Activated CD4-positive, CD25-positive, alpha-beta regulatory T cell treated with anti-CD3 and anti-CD28 coated beads, Interleukin-2, amount 50 U/mL, for 24 hours (primary cell): ENCODE measurements at regions not wholly inside any gene's neighbourhood (a gene's known extent, or its start where the extent isn't known, plus 50 kb on each side); places are given as distances from the start of the nearest gene placed in this dataset.

ENCODE experiments used
- ATAC-seq, 2 donors: fragments of 150-1000 bp; cut with Tn5 transposase; one replicate each; pipeline ENCODE4 v1.10.0; 2021; ENCODE audit warnings: mild to moderate bottlenecking in 1 of 2, moderate library complexity in 1 of 2

GRCh38 chr12:18905134-18905533, 167.2 kb downstream of the CAPZA3 start:
- ATAC-seq, result no peak

GRCh38 chr12:18906395-18906794, 168.5 kb downstream of the CAPZA3 start:
- ATAC-seq, result no peak

- no peak for ATAC-seq
These were observed 169.2 kb downstream of the CAPZA3 start for GRCh38 chr12:18907127-18907526.

DNA sequence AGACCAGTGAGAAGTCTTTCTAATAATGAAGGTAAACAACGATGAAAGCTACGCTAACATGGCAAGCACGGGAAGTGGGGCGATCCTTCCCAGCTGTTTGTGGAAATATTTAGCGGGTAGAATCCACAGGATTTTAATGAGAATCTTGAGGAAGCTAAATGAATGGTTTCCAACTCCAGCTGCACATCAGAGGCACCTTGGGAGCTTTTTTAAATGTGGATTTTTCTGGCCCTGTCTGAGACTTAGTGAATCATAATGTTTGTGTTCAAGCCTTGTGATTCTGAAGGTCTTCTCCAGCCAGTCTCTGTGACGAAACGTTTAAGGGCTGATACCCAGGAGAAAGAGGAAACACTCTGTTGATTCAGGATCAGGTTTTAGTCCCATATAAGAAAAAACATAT, 169.8 kb downstream of the CAPZA3 start:
- no peak for ATAC-seq

- no peak for ATAC-seq
These were observed 170.3 kb downstream of the CAPZA3 start for GRCh38 chr12:18908191-18908590.

- ATAC-seq, result no peak
These were observed 182.1 kb downstream of the CAPZA3 start for GRCh38 chr12:18919871-18920511.

DNA sequence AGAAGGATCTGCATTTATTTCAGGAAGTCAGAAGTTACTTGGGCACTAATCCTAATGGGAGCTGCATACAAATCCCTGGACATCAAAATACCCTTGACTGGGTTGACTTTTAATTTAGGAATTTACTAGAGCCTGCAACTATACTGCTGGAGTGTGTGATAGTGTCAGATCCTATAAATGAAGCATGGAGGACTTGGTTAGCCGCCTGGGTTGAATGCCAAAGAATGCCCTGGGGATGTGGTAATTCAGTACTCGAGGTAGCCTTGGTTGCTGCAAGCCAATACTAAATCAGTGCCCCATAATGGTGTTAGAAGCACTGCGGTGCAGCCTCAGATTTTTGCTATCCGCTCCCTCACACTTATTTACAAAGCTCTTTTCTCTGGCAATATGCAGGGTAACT, 184.9 kb downstream of the CAPZA3 start:
- ATAC-seq, result no peak

DNA sequence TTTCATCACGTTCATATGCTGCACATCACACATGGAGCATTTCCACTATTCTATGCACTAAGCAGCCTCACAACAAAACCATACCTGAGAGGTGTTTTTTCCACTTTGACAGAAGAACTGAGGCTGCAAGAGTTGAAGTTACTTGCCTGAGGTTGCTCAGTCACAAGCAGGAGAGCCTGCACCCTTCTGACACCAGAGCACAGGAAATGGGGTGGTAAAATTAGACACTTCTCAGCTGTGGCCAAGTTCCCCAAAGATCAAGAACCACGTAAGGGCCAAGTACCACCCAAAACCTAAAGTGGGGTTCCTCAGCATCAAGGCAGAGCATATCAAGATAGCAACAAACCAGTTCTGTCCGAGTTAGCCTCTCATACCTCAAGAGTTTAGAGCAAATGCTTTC, 185.8 kb downstream of the CAPZA3 start:
- ATAC-seq, result no peak

- no peak for ATAC-seq
These were observed 188.3 kb downstream of the CAPZA3 start for GRCh38 chr12:18926188-18926587.

- no peak for ATAC-seq
These were observed 194.3 kb downstream of the CAPZA3 start for GRCh38 chr12:18932211-18932610.

DNA sequence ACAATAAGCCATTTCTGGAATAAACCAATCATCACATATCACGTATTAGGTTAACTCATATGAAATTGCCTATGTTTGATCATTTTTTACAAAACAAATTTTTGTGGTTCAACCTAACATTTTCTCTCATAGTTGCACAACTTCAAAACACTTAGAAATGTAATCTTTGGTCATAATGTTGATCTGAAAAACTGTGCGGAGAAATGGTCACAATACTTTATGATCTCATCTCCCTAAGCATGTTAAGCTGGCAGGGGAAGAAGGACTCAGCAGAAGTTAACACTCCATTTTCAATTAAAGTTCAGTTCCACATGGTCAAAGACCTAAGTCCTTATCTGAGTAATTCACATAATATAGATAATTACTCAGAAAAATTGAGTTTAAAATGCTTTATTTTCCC, 194.8 kb downstream of the CAPZA3 start:
- no peak for ATAC-seq

DNA sequence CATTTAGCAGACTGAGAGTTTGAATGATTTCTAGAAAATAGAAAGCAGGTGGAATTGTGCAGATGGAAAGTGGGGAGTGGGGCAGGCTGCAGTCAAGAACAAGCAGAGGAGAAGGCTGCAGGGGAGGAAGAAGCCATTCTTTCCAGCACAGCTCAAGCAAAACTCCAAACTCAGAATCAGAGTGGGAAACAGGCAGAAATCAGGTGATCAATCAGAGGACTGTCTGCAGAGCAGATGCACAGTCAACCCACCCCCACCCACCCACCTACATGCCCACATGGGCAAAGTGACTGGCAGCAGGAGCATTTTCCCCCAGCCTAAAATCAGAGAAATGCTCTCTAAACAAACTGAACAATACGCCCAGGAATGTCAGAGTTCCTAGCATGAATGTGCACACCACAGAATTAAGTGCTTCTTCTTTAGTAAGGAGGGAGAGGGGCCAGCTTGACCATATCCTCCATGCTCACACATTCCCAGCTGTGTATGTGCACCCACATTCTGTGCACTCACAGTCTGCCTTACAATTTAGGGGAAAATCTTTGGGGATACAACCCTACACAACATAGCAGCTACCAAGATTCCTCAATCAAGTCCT, 194.1 kb upstream of the PLEKHA5 start:
- ATAC-seq, result no peak

- no peak for ATAC-seq
These were observed 190.5 kb upstream of the PLEKHA5 start for GRCh38 chr12:18939051-18939450.

- ATAC-seq, result no peak
These were observed 186.9 kb upstream of the PLEKHA5 start for GRCh38 chr12:18942669-18943068.

DNA sequence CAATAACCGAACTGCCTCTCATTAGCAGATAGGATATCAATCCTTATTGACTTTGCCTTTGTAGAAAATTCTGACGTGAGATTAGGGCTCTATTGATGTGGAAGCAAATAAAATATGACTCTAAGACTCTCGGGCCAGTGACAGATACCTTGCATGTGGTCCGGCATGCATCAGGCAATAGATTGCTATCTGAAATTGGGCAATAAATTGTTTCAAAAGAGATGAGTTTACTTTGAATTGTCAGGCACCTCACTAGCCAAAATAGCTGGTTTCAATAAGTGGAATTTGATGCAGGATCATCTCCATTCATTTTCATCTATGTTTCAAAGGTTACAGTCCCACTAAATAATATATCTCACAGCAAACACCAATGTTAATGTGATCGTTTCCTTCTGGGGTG, 186.3 kb upstream of the PLEKHA5 start:
- no peak for ATAC-seq

DNA sequence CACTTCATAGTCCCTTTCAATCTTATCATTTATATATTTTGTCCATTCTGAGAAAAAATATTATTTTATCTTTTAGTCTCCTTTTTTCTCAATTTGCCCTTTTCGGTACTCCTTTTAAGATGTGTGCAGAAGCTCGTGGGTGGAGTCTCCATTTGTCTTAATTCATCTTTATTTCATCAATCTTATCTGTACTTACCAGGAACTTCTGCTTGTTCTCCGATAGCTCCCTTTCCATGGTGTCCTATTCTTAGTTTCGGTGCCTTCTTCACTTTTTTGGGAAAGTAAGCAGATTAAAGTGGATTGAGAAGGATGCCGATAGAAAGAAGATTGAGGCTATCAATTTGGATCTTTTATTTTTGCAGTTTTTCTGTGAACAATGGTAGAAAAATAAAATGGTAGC, 183.4 kb upstream of the PLEKHA5 start:
- ATAC-seq, result no peak

DNA sequence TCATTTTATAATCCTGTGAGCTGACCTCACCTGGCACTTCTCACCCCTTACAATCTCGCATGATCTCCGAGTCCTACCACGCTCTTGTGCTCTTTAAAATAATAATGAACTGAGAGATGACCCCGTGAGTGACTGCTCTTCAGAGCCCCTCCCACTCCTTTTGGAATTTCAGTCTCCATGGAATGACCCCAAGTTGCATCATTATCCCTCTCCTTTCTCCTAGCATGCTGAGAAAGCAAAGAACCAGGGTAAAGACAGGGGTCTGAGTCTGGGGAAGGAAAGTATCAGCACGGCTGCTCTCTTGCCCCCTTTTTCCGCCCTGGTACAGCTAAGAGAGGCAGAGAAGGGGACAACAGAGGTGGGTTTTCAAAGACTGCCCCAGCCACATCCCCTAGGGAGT, 178.3 kb upstream of the PLEKHA5 start:
- no peak for ATAC-seq

DNA sequence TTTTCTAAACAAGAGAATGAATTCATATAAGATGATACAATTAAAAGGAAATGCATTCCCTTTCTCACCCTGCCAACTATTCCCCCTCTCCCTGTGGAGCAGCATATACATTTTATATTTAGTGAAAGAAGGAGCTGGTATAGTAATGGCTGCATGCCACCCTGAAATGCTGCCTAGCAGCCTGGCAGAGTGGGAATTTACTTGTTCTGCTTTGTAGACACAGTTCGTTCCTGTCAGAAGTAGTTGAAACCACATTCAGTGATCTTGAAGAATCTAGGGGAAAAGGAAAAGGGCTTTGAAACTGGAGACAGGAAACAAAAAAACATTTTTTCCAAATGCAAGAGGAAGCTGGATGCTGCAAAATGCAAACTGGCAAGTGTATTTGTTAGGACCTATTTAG, 176.0 kb upstream of the PLEKHA5 start:
- ATAC-seq, result no peak

DNA sequence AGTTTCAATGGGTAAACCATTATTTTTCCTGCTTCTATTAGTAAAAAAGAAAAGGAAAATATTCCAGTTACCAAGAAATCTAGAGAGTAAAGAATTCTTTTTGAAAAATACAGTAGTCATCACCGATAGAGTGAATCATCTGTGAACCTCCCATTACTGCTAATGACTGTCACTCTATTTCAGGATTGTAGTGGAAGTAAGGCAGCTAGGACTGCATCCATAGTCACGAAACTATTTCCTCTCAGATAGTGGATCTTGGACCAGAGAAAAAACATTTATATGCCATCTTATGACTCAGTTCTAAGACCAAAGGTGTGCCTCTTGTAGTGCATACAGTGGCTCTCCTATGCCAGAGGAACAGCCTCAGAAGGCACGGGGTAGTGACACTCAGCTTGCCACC, 173.9 kb upstream of the PLEKHA5 start:
- ATAC-seq, result no peak

GRCh38 chr12:18965203-18965602, 164.3 kb upstream of the PLEKHA5 start:
- no peak for ATAC-seq

GRCh38 chr12:18966954-18967353, 162.6 kb upstream of the PLEKHA5 start:
- no peak for ATAC-seq

DNA sequence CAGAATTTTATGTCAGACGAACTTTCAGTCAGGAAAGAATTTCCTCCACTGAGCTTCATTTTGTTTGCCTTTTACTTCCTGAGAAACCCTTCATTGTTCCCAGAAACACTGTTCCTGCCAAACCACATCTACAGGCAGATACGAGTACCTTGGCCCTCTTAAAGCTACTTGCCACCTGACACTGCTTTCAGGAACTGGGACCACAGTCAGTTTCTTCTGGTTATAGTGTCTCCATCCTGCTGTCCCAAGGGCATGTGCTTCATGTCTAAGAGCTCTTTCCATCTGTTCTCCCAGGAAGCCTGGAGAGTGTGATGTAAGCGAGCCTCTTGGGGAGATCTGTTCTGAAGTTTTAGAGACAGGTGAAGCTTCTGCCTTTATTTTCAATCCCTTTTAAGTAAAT, 161.7 kb upstream of the PLEKHA5 start:
- no peak for ATAC-seq

- ATAC-seq, result no peak
These were observed 160.0 kb upstream of the PLEKHA5 start for GRCh38 chr12:18969512-18969911.

DNA sequence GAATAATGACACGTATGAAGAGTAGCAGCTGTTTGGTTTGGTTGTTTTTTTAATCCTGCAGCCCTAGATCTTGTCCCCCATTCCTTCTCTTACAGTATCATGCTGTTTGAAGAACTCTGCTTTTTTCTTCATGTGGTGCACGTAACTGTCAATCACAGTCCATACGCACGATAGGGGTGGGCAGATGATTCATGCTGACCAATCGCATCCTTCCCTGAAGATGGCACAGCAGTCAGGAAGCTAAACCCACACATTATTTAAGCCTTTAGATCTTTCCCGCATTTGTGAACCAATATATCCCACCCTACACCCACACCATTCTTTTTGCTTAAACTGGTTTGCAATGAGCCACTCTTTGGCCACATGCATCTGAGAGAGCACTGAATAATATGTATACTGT, 158.9 kb upstream of the PLEKHA5 start:
- ATAC-seq, result no peak

DNA sequence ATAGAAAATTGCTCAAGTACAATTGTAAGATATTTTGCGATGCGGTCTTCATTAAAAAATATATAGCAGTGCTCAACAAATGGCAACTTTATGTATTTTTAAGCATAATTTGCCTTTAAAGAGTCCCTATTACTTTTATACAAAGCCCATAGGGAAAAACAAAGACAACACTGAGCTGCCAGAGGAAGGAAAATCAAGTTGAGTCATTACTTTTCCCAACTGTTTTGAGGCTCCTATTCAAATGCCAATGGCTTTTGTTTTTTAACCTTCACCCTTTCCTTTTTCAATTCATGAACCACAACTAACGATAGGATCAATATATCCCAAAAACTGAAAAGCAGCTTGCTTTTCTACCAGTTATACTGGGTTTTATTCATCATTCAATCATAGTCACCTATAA, 157.6 kb upstream of the PLEKHA5 start:
- ATAC-seq, result no peak
